ENCODE measurements at regions not wholly inside any gene's neighbourhood (a gene's known extent, or its start where the extent isn't known, plus 50 kb on each side); places are given as distances from the start of the nearest gene placed in this dataset.

DNA sequence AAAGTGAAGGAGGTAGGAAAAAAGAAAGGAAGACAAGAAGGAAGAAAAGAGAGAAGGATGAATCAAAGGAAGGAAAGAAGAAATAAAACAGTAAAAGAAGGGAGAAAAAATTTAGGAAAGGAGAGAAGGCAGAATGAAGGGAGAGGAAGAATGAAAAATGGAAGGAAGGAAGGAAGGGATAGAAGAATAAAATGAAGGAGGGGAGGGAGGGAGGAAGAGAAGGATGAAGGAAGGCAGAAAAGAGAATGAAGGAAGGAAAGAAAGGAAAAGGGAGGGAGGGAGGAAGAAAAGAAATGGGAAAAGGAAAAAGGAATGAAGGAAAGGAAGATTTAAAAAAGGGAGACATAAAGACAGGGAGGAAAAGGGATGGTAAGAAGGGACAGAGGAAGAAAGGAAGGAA lies 393.7 kb upstream of the GRM7 start:
- TF ChIP-seq POLR2A (IDR thresholded peaks at IDR 0.05; ENCODE audit: low read depth, low read length): no peak
- no peak for TF ChIP-seq GATA2 (IDR thresholded peaks at IDR 0.05; ENCODE audit: insufficient read depth, insufficient read length, low read depth, low read length)

Data from endothelial cell of umbilical vein (primary cell).